T-helper 1 cell (primary cell): ENCODE measurements at regions not wholly inside any gene's neighbourhood (a gene's known extent, or its start where the extent isn't known, plus 50 kb on each side); places are given as distances from the start of the nearest gene placed in this dataset.

Experiments used
- DNase-seq, 5 donors: peaks; one replicate each; pipeline ENCODE4 v3.0.0-alpha.2; 2012 to 2020

DNA sequence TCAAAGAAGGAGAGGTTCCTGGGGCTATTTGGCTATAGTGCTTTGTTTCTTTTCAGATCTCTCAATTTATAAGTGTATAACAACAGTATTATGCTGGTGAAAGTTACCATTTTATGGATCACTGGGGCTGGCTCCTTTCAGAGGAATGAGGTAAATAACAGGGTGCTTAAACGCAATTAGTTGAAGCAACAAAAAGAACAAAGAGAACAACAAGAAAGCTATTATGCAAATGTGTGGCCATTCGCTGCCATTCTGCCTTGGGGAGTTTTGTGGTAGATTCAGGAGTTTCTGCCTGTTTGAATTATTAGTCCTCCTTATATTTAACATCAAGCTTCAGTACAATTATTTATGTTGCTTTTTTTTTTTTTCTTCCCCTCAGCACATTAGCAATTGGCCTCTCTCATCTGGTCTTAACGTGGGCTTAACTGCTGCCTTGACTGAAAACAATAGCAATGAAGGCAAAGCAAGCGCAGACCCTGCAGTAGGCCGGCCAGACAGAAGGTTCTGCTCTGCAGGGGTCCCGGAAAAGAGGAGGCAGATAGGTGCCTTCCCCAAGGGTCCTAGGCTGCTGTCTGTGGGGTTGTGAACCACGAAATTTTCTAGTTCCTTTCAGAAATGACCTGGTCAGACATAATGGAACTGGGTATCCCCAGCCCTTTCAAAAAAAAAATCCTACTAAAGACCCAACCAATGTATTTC lies 339.9 kb upstream of the PODXL start:
- DNase-seq: no peak

DNA sequence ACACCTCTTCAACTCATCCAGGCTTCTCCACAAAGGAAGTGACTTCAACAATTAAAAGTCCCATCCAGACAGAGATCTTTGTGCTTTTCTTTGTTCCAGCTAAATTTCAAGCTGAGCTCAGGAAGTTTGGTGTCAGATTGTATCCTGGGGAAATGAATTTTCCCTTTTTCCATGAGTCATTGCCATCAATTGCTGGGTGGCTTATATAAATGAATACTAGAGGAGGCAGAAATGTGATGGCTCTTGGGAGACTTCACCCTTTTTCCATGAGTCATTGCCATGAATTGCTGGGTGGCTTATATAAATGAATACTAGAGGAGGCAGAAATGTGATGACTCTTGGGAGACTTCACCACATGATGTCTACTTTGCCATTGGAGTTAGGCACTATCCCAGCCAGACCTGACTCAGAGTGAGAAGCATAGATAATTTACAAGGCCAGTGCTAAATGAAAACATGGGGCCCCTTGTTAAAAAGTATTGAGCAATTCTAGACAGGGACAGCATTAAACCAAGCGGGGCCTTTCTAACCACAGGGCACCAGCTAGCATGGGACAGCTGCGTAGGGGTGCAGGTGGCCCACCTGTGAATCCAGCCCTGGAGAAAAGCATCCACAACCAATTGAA lies 339.2 kb upstream of the PODXL start:
- no peak for DNase-seq

GRCh38 chr7:131893631-131894340 lies 337.4 kb upstream of the PODXL start:
- DNase-seq: no peak

GRCh38 chr7:131890176-131890575 lies 333.7 kb upstream of the PODXL start:
- DNase-seq: no peak

GRCh38 chr7:131889572-131890150 lies 333.2 kb upstream of the PODXL start:
- DNase-seq: no peak

DNA sequence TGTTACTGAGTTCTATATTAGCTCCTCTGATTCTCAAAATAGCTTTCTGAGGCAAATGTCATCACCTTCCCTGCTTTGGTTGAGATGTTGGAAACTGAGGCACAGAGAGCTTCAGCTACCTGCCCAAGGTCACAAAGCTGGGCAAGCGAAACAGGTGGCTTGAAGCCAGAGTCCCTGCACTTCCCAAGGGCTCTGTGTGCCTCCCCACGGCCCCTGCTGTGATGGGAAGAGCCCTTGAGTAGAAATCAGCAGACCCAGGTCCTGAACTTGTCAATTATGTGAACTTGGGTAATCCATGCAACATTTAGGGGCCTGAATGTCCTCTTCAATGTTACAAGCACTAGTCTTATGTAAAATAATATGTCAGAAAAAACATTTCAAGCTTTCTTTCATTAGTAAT lies 327.3 kb upstream of the PODXL start:
- DNase-seq: no peak

DNA sequence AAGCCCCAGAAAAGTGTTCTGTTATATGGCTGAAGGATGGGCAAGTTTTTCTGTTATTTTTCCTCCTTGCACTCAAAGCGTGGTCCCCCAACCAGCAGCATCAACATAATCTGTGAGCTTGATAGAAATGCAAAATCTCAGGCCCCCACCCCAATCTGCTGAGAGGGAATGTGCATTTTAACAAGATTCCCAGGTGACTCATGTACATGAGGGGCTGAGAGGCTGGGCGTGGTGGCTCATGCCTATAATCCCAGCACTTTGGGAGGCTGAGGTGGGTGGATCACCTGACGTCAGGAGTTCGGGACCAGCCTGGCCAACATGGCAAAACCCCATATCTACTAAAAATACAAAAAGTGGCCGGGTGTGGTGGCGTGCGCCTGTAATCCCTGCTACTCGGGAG lies 326.8 kb upstream of the PODXL start:
- no peak for DNase-seq

GRCh38 chr7:131882321-131882720 lies 325.9 kb upstream of the PODXL start:
- DNase-seq: no peak

GRCh38 chr7:131880078-131880477 lies 323.6 kb upstream of the PODXL start:
- DNase-seq: no peak

- no peak for DNase-seq
Measured at GRCh38 chr7:131879424-131879823, 323.0 kb upstream of the PODXL start.

DNA sequence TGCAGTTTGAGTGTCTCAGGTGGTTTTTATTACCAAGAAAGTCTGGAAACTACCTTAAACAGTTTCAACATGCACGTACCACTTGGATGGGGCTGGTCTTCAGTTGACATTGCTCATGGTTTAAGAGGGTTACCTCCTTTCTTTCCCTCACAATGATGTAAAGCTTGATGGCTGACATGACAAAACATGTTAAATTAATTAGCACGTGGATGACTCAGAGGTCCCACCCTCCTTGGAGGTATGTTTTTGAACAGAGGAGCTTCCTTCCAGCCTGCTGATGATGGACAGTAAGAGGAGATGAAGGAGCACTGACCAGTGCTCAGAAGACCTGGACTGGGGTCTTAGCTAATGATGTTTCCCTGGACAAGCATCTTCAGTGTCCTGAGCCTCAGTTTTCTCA lies 322.3 kb upstream of the PODXL start:
- no peak for DNase-seq

- no peak for DNase-seq
Measured at GRCh38 chr7:131873581-131873980, 317.2 kb upstream of the PODXL start.

DNA sequence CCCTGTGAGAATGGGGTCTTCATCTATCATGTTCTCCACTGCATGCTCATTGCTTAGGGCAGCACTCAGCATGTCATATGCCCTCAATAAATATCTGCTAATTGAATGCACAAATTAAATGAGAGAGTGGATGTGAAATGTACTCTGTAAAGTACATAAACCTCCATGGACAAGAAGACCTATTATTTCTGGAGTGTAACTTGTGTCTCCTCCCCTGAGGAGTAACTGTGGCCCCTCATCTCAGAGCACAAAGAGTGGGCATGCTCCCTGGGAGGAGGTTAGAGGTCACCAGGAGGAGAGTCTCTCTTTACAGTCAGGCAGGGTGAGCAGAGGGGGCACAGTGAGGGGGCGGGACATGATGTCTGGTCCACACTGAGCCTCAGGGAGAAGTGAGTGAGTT lies 313.6 kb upstream of the PODXL start:
- no peak for DNase-seq

DNA sequence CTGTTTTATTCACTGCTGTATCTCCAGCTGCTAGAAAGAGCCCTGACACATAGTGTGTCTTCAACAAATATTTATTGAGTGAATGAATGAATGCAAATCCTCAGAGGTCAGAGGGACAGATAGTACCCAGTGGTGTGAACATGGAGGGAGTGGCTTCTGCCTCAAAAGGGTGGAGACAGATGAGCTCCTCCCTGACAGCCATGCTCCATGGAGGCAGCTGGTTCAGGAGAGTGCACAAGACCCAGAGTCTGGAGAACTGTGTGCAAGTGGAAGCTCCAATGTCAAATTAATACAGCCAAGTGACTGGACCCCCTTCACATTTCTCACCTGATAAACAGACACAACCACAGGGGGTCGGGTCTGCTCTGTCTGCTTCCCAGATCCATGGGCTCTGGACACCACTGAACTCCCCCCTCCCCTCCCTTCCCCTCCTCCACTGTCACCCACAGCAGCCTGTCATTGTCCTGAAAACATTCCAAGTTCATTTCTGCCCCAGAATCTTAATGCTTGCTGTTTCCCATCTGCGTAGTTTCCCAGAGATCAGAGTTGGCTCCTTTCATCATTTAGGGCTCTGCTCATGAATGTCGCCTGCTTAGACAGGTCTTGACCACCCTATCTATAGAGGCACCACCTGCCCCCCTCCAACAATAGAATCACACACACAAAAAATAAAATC lies 312.9 kb upstream of the PODXL start:
- no peak for DNase-seq

DNA sequence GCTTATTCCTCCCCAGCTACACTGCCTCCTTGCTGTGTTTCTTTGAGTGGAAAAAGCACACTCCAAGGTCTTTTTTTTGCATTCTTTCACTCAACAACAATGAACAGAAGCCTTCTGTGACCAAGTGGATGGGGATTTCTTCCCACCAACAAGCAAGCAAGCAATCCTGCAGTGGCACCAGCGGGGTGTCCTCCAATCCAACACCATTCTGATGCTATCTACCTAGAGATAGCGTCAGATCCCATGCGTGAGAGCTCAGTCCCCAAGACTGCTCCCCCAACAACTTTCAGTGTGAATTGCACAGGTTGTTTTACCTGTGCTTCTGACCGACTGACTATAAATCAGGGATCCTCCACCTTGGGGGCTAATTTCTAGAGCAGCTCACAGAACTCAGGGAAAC lies 311.0 kb upstream of the PODXL start:
- DNase-seq: no peak

GRCh38 chr7:131865911-131866310 lies 309.5 kb upstream of the PODXL start:
- no peak for DNase-seq

DNA sequence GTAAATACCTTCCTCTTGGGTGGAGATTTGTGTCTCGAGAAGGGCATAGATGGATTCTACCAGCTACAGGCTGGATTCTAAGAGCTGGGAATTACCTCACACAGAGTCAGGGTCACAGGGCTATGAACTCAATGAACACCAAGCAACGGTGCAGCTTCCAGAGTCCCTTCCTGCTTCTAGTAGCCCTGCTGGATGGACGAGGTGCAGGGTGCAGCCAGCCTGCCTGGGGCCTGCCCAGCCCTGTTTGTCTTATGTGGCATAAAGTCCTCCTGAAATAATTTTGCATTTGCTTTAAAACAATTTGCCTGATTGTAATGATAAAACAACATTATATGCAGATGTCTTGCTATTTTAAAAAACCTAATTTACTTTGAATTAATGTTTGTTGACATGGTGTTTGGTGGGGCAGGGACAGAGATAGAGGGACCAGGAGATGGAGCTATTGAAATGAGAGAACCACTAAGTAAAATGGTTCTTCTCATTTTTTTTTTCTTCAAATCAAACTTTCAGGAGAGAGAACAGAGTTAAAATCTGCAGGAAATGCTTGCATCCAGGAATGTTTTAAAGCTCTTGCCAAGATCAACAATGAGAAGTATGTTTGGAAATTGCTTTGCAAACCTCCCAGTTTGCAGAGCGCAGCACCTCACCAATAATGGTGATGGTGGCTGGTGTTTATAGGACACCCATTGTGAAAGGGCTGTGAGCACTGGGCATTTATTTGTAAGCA lies 305.4 kb upstream of the PODXL start:
- DNase-seq: no peak

- DNase-seq: peak in 2 of 5 donors; percentile 5 to 30
Measured at GRCh38 chr7:131859147-131859821, 302.9 kb upstream of the PODXL start.

DNA sequence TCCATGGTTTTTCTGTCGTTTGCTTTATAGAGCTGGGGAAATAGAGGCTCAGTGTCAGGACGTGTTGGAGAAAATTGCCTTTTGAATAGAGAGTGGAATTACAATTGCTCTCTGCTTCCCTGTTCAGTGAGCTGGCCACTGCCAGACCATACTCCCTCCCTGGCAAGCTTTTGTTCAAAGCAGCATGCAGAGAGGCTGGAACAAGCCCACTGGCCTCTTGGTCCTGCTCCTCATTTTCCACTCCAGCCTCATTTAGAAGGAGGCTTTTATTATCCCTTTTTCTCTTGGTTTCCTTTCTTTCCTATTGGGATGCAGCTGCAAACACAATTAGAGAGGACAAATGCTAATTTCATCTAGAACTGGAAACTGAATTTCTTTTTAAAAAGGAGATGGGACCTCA lies 302.2 kb upstream of the PODXL start:
- DNase-seq: no peak

DNA sequence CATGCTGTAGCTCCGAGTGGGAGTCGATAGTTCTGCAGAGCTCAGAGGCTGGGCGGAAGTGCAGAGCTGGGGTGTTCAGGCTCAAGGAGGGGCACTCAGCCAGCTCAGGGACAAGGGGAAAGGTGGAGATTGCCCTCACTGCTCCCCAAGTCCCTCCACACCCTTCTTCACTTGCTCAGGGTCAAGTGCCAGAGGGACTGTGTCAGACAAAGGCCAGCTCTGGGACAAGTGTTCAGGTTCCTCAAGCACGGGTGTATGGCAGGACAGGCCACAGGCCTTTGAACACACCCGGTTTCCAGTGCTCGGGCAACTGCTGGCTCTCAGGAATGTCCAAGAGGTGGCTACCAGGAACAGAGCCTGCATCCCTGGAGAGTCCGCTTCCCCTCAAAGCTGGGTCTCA lies 293.0 kb upstream of the PODXL start:
- DNase-seq: no peak

- DNase-seq: no peak
Measured at GRCh38 chr7:131848033-131848432, 291.6 kb upstream of the PODXL start.
